ENCODE measurements at regions not wholly inside any gene's neighbourhood (a gene's known extent, or its start where the extent isn't known, plus 50 kb on each side); places are given as distances from the start of the nearest gene placed in this dataset.

- DNase-seq = peak; percentile 71
Observed at GRCh38 chr2:139940686-139941085, 1160.5 kb upstream of the NXPH2 start.

GRCh38 chr2:139925903-139926302, 1145.7 kb upstream of the NXPH2 start:
- DNase-seq = no peak

GRCh38 chr2:139924070-139924469, 1143.9 kb upstream of the NXPH2 start:
- no peak for DNase-seq

GRCh38 chr2:139918982-139919381, 1138.8 kb upstream of the NXPH2 start:
- no peak for DNase-seq

GRCh38 chr2:139917690-139918384, 1137.6 kb upstream of the NXPH2 start:
- peak; percentile 22 for DNase-seq

- no peak for DNase-seq
Observed at GRCh38 chr2:139916822-139917221, 1136.6 kb upstream of the NXPH2 start.

- DNase-seq = peak; percentile 10
Observed at GRCh38 chr2:139911160-139911559, 1131.0 kb upstream of the NXPH2 start.

- no peak for DNase-seq
Observed at GRCh38 chr2:139909136-139909535, 1128.9 kb upstream of the NXPH2 start.

GRCh38 chr2:139905624-139906023, 1125.4 kb upstream of the NXPH2 start:
- DNase-seq = no peak

- DNase-seq = no peak
Observed at GRCh38 chr2:139891636-139892035, 1111.4 kb upstream of the NXPH2 start.

GRCh38 chr2:139885921-139886498, 1105.8 kb upstream of the NXPH2 start:
- DNase-seq = no peak

- no peak for DNase-seq
Observed at GRCh38 chr2:139876964-139877363, 1096.8 kb upstream of the NXPH2 start.

GRCh38 chr2:139876321-139876720, 1096.1 kb upstream of the NXPH2 start:
- no peak for DNase-seq

- no peak for DNase-seq
Observed at GRCh38 chr2:139872503-139872902, 1092.3 kb upstream of the NXPH2 start.

- no peak for DNase-seq
Observed at GRCh38 chr2:139872032-139872431, 1091.8 kb upstream of the NXPH2 start.

GRCh38 chr2:139867601-139868226, 1087.5 kb upstream of the NXPH2 start:
- no peak for DNase-seq

- no peak for DNase-seq
Observed at GRCh38 chr2:139864821-139865302, 1084.7 kb upstream of the NXPH2 start.

- no peak for DNase-seq
Observed at GRCh38 chr2:139854769-139855483, 1074.7 kb upstream of the NXPH2 start.

GRCh38 chr2:139850254-139850890, 1070.2 kb upstream of the NXPH2 start:
- DNase-seq = no peak

- DNase-seq = no peak
Observed at GRCh38 chr2:139836769-139837168, 1056.6 kb upstream of the NXPH2 start.

GRCh38 chr2:139835101-139835500, 1054.9 kb upstream of the NXPH2 start:
- DNase-seq = no peak

- DNase-seq = no peak
Observed at GRCh38 chr2:139828011-139828410, 1047.8 kb upstream of the NXPH2 start.

- no peak for DNase-seq
Observed at GRCh38 chr2:139825726-139826125, 1045.5 kb upstream of the NXPH2 start.
